NT2/D1 (cell line): ENCODE measurements at regions not wholly inside any gene's neighbourhood (a gene's known extent, or its start where the extent isn't known, plus 50 kb on each side); places are given as distances from the start of the nearest gene placed in this dataset.
"Not testable (repeated sequence)": the region's sequence is repeated elsewhere in the genome, so short reads cannot be mapped to it uniquely, and the experiment has no call there.

ENCODE experiments used
- DNase-seq: peaks from one replicate; pipeline ENCODE4 v3.0.0-alpha.2; 2011; ENCODE audit warnings: low read depth, low spot score
- H3K27me3 ChIP-seq: 2 replicates; pipeline ENCODE4 v1.6.0; 2011; ENCODE audit warnings: mild to moderate bottlenecking; ENCODE audit not compliant: insufficient read length, insufficient read depth
- H3K36me3 ChIP-seq: 2 replicates; pipeline ENCODE4 v1.6.1; 2011; ENCODE audit warnings: mild to moderate bottlenecking, low read length, mixed read lengths; ENCODE audit not compliant: insufficient read depth, insufficient read length
- H3K4me1 ChIP-seq: 2 replicates; pipeline ENCODE4 v1.5.1; 2011; ENCODE audit not compliant: insufficient read depth, insufficient read length
- H3K4me3 ChIP-seq: 2 replicates; pipeline ENCODE4 v1.5.1; 2011; ENCODE audit warnings: low read depth; ENCODE audit not compliant: insufficient read length
- H3K9ac ChIP-seq: 2 replicates; pipeline ENCODE4 v1.6.0; 2011; ENCODE audit warnings: low read depth; ENCODE audit not compliant: insufficient read length
- H3K9me3 ChIP-seq: 2 replicates; pipeline ENCODE4 v1.5.1; 2011; ENCODE audit warnings: mild to moderate bottlenecking, low read length; ENCODE audit not compliant: insufficient read depth
- SUZ12 ChIP-seq: IDR thresholded peaks from 2 replicates; pipeline ENCODE4 v1.6.1; 2011; ENCODE audit not compliant: insufficient read length, insufficient read depth; ENCODE audit errors: extremely low read depth
- YY1 ChIP-seq: IDR thresholded peaks from 2 replicates; pipeline ENCODE4 v1.6.1; 2011; ENCODE audit not compliant: insufficient read length, insufficient read depth
- ZNF274 ChIP-seq: IDR thresholded peaks from 2 replicates; pipeline ENCODE4 v1.6.1; 2011; ENCODE audit warnings: mild to moderate bottlenecking, low read depth, low read length

- no peak overlapping the region for H3K9ac ChIP-seq
- H3K4me1 ChIP-seq: no peaks in the 10 kb centered on the region
- no peaks in the 10 kb centered on the region for H3K9me3 ChIP-seq
- no peak for DNase-seq
- no peak for TF ChIP-seq SUZ12
- TF ChIP-seq ZNF274: no peak
- no peaks in the 10 kb centered on the region for H3K36me3 ChIP-seq
- H3K27me3 ChIP-seq: no peaks in the 10 kb centered on the region
- H3K4me3 ChIP-seq: no peak overlapping the region
These were observed 142.7 kb upstream of the APC start for GRCh38 chr5:112594941-112595340.

GRCh38 chr5:112597831-112598230 lies 139.9 kb upstream of the APC start:
- H3K27me3 ChIP-seq: no peaks in the 10 kb centered on the region
- no peaks in the 10 kb centered on the region for H3K4me1 ChIP-seq

GRCh38 chr5:112600510-112600909 lies 137.2 kb upstream of the APC start:
- H3K36me3 ChIP-seq, H3K9ac ChIP-seq, H3K9me3 ChIP-seq, DNase-seq, H3K4me3 ChIP-seq, H3K27me3 ChIP-seq, H3K4me1 ChIP-seq: not testable (repeated sequence)

More at GRCh38 chr5:112597831-112598230, 139.9 kb upstream of the APC start:
- TF ChIP-seq YY1 (no peak), SUZ12 (no peak), ZNF274 (no peak)
- Histone ChIP-seq H3K9ac (no peak overlapping the region), H3K9me3 (no peaks in the 10 kb centered on the region), H3K4me3 (no peak overlapping the region), H3K36me3 (no peaks in the 10 kb centered on the region)
- no peak for DNase-seq

- H3K9me3 ChIP-seq: no peaks in the 10 kb centered on the region
- no peak overlapping the region for H3K9ac ChIP-seq
- no peak overlapping the region for H3K4me3 ChIP-seq
- no peaks in the 10 kb centered on the region for H3K4me1 ChIP-seq
- no peak for DNase-seq
- no peaks in the 10 kb centered on the region for H3K36me3 ChIP-seq
- TF ChIP-seq SUZ12 (no peak), YY1 (no peak), ZNF274 (no peak)
- H3K27me3 ChIP-seq: no peaks in the 10 kb centered on the region
These were observed 132.7 kb upstream of the APC start for GRCh38 chr5:112604732-112605630.

- Histone ChIP-seq H3K4me3 (no peak overlapping the region), H3K27me3 (no peaks in the 10 kb centered on the region), H3K9me3 (no peaks in the 10 kb centered on the region), H3K4me1 (no peaks in the 10 kb centered on the region), H3K9ac (no peak overlapping the region), H3K36me3 (no peaks in the 10 kb centered on the region)
- no peak for DNase-seq
- TF ChIP-seq SUZ12 (no peak), ZNF274 (no peak), YY1 (no peak)
These were observed 128.7 kb upstream of the APC start for GRCh38 chr5:112608975-112609374.

- no peak overlapping the region for H3K9ac ChIP-seq
- H3K27me3 ChIP-seq: no peaks in the 10 kb centered on the region
- no peaks in the 10 kb centered on the region for H3K36me3 ChIP-seq
- no peak for DNase-seq
- no peaks in the 10 kb centered on the region for H3K4me1 ChIP-seq
- no peaks in the 10 kb centered on the region for H3K9me3 ChIP-seq
- H3K4me3 ChIP-seq: no peak overlapping the region
- no peak for TF ChIP-seq SUZ12
These were observed 125.0 kb upstream of the APC start for GRCh38 chr5:112612663-112613062.

- Histone ChIP-seq H3K9me3 (no peaks in the 10 kb centered on the region), H3K27me3 (no peaks in the 10 kb centered on the region), H3K9ac (no peak overlapping the region), H3K36me3 (no peaks in the 10 kb centered on the region), H3K4me3 (no peak overlapping the region), H3K4me1 (no peaks in the 10 kb centered on the region)
- no peak for DNase-seq
- TF ChIP-seq YY1: no peak
- TF ChIP-seq SUZ12: no peak
- no peak for TF ChIP-seq ZNF274
These were observed 123.4 kb upstream of the APC start for GRCh38 chr5:112614285-112614684.

- TF ChIP-seq SUZ12 (no peak), ZNF274 (no peak), YY1 (no peak)
- Histone ChIP-seq H3K4me3 (no peak overlapping the region), H3K4me1 (no peaks in the 10 kb centered on the region), H3K27me3 (no peaks in the 10 kb centered on the region), H3K36me3 (no peaks in the 10 kb centered on the region), H3K9me3 (no peaks in the 10 kb centered on the region), H3K9ac (no peak overlapping the region)
- no peak for DNase-seq
These were observed 122.7 kb upstream of the APC start for GRCh38 chr5:112614986-112615385.
